HEK293 (cell line): ENCODE measurements at regions not wholly inside any gene's neighbourhood (a gene's known extent, or its start where the extent isn't known, plus 50 kb on each side); places are given as distances from the start of the nearest gene placed in this dataset.

ENCODE experiments used
- ZNF324 ChIP-seq: fragments of 450-650 bp; formaldehyde crosslinking; IDR thresholded peaks from 2 replicates; pipeline ENCODE4 v1.5.1; 2016; ENCODE audit warnings: missing biosample characterization, missing genetic modification characterization
- ZNF37A ChIP-seq: fragments of 450-650 bp; IDR thresholded peaks from 2 replicates; pipeline ENCODE4 v1.5.1; 2018; ENCODE audit warnings: missing biosample characterization, missing genetic modification characterization
- ZNF571 ChIP-seq: fragments of 450-650 bp; formaldehyde crosslinking; IDR thresholded peaks from 2 replicates; pipeline ENCODE4 v1.5.0; 2017; ENCODE audit warnings: missing biosample characterization, missing genetic modification characterization
- ZNF792 ChIP-seq: fragments of 450-650 bp; formaldehyde crosslinking; IDR thresholded peaks from 2 replicates; pipeline ENCODE4 v1.5.1; 2016; ENCODE audit warnings: missing biosample characterization, missing genetic modification characterization
- TF ChIP-seq, protein P1 (sequence below): fragments of 450-650 bp; formaldehyde crosslinking; IDR thresholded peaks from 2 replicates; pipeline ENCODE4 v1.5.1; 2016; ENCODE audit warnings: missing biosample characterization, missing genetic modification characterization
- TF ChIP-seq, protein P2 (sequence below): fragments of 450-650 bp; formaldehyde crosslinking; IDR thresholded peaks from 2 replicates; pipeline ENCODE4 v1.5.1; 2016; ENCODE audit warnings: missing biosample characterization, missing genetic modification characterization, low read depth

DNA sequence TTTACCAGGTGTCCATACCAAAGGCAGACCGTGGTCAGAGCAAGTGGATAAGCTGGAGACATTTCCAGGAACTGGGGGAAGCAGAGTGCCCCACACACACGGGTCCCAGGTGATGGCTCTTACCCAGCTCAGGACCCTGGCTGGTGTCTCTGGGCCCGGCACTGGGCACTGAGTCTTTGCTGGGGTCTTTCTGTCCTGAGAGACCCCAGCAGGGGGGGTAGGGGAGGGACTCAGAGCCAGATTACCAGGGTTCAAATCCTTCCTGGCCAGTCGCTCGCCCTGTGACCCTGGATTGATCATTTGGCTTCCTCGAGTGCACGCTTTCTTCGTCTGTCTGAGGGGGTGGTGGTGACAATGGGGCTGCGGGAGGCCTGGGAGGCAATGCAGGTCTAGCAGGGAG lies 95.7 kb downstream of the PLXNA1 start:
- TF ChIP-seq ZNF792 = no peak
- TF ChIP-seq, protein P1, sequence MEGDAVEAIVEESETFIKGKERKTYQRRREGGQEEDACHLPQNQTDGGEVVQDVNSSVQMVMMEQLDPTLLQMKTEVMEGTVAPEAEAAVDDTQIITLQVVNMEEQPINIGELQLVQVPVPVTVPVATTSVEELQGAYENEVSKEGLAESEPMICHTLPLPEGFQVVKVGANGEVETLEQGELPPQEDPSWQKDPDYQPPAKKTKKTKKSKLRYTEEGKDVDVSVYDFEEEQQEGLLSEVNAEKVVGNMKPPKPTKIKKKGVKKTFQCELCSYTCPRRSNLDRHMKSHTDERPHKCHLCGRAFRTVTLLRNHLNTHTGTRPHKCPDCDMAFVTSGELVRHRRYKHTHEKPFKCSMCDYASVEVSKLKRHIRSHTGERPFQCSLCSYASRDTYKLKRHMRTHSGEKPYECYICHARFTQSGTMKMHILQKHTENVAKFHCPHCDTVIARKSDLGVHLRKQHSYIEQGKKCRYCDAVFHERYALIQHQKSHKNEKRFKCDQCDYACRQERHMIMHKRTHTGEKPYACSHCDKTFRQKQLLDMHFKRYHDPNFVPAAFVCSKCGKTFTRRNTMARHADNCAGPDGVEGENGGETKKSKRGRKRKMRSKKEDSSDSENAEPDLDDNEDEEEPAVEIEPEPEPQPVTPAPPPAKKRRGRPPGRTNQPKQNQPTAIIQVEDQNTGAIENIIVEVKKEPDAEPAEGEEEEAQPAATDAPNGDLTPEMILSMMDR (tag by site-specific recombination) = no peak
- TF ChIP-seq ZNF324 (tag by site-specific recombination) = no peak
- TF ChIP-seq ZNF37A (tag by site-specific recombination) = no peak
- TF ChIP-seq, protein P2, sequence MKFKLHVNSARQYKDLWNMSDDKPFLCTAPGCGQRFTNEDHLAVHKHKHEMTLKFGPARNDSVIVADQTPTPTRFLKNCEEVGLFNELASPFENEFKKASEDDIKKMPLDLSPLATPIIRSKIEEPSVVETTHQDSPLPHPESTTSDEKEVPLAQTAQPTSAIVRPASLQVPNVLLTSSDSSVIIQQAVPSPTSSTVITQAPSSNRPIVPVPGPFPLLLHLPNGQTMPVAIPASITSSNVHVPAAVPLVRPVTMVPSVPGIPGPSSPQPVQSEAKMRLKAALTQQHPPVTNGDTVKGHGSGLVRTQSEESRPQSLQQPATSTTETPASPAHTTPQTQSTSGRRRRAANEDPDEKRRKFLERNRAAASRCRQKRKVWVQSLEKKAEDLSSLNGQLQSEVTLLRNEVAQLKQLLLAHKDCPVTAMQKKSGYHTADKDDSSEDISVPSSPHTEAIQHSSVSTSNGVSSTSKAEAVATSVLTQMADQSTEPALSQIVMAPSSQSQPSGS (tag by site-specific recombination) = no peak
- TF ChIP-seq ZNF571 (tag by site-specific recombination) = no peak
